Gastroesophageal sphincter (tissue), 4 donors: ENCODE measurements at regions not wholly inside any gene's neighbourhood (a gene's known extent, or its start where the extent isn't known, plus 50 kb on each side); places are given as distances from the start of the nearest gene placed in this dataset.

Experiments used
- ATAC-seq: fragments of 150-250 bp; one replicate; pipeline ENCODE4 v1.9.1; 2016; ENCODE audit warnings: mild to moderate bottlenecking, moderate library complexity
- H3K27ac ChIP-seq, 4 donors: fragments of 200-600 bp; sonication (generic) in 3 of 4; 1 replicate in 3 of 4; 2 replicates in 1 of 4; pipeline ENCODE4 v1.5.1; 2016 to 2019
- H3K27me3 ChIP-seq: fragments of 200-600 bp; sonication (generic); one replicate; pipeline ENCODE4 v1.5.1; 2019
- H3K36me3 ChIP-seq, 2 donors: fragments of 200-600 bp; sonication (generic); one replicate each; pipeline ENCODE4 v1.5.1; 2019; ENCODE audit warnings: control low read depth in 1 of 2
- H3K4me1 ChIP-seq, 3 donors: fragments of 200-600 bp; sonication (generic); 1 replicate in 2 of 3; 2 replicates in 1 of 3; pipeline ENCODE4 v1.5.1; 2016 to 2019; ENCODE audit warnings: control low read depth in 2 of 3
- H3K4me3 ChIP-seq, 2 donors: fragments of 200-600 bp; sonication (generic); one replicate each; pipeline ENCODE4 v1.5.1; 2019; ENCODE audit warnings: mild to moderate bottlenecking in 1 of 2, moderate library complexity in 1 of 2
- H3K9me3 ChIP-seq, 3 donors: fragments of 200-600 bp; sonication (generic); one replicate each; pipeline ENCODE4 v1.5.1; 2017 to 2019; ENCODE audit warnings: control low read depth in 2 of 3
- CTCF ChIP-seq, 4 experiments: fragments of 200-600 bp in 2 of 4; fragments of 450-650 bp in 2 of 4; sonication (generic) in 1 of 4; IDR thresholded peaks; one replicate each; pipeline ENCODE4 v1.5.1; 2017 to 2019; ENCODE audit warnings: antibody characterized with exemption in 4 of 4, mild to moderate bottlenecking in 2 of 4, moderate library complexity in 2 of 4
- EP300 ChIP-seq: sonication (generic); formaldehyde crosslinking; IDR thresholded peaks from one replicate; pipeline ENCODE4 v1.6.1; 2017; ENCODE audit warnings: antibody characterized with exemption, mild to moderate bottlenecking
- POLR2A ChIP-seq, 2 donors: fragments of 450-650 bp; IDR thresholded peaks; one replicate each; pipeline ENCODE4 v1.6.1; 2017; ENCODE audit warnings: antibody characterized with exemption in 2 of 2, mild to moderate bottlenecking in 2 of 2, moderate library complexity in 1 of 2
- POLR2AphosphoS5 ChIP-seq: sonication (generic); formaldehyde crosslinking; IDR thresholded peaks from one replicate; pipeline ENCODE4 v1.6.1; 2017; ENCODE audit warnings: antibody characterized with exemption
- WGBS, 2 donors: methylation state at CpG; one replicate each; pipeline ENCODE4 v1.1.5; 2018; ENCODE audit warnings: low coverage in 1 of 2; 5-methylcytosine and 5-hydroxymethylcytosine counted together

- no peak for TF ChIP-seq EP300
- no peak for TF ChIP-seq POLR2A (IDR thresholded peaks at IDR 0.05)
- no peak for TF ChIP-seq POLR2AphosphoS5
- TF ChIP-seq CTCF (IDR thresholded peaks at IDR 0.05): no peak
- H3K4me3 ChIP-seq: no peak overlapping the region
- no peak overlapping the region for H3K27ac ChIP-seq
- no peaks in the 10 kb centered on the region for H3K9me3 ChIP-seq
- ATAC-seq: no peak
- H3K27me3 ChIP-seq: no peaks in the 10 kb centered on the region
- H3K4me1 ChIP-seq: no peaks in the 10 kb centered on the region
- no peaks in the 10 kb centered on the region for H3K36me3 ChIP-seq
- WGBS, 2 donors: 74 to 88% methylated on average over 3 of the region's 3 CpGs
These were observed 2064.4 kb upstream of the C9orf72 start for GRCh38 chr9:29637471-29638237.

- Histone ChIP-seq H3K4me3 (no peak overlapping the region), H3K27ac (no peak overlapping the region), H3K27me3 (no peaks in the 10 kb centered on the region), H3K4me1 (no peaks in the 10 kb centered on the region), H3K9me3 (no peaks in the 10 kb centered on the region), H3K36me3 (no peaks in the 10 kb centered on the region)
- TF ChIP-seq POLR2AphosphoS5 (no peak), POLR2A (IDR thresholded peaks at IDR 0.05) (no peak)
- 63 to 100% methylated on average over 1 to 2 of the region's 2 CpGs for WGBS, 2 donors
- ATAC-seq: no peak
These were observed 2067.2 kb upstream of the C9orf72 start for GRCh38 chr9:29640507-29640906.

- Histone ChIP-seq H3K4me1 (no peaks in the 10 kb centered on the region), H3K36me3 (no peaks in the 10 kb centered on the region), H3K4me3 (no peak overlapping the region), H3K27me3 (no peaks in the 10 kb centered on the region), H3K27ac (no peak overlapping the region), H3K9me3 (no peaks in the 10 kb centered on the region)
- no peak for ATAC-seq
- no peak for TF ChIP-seq CTCF (IDR thresholded peaks at IDR 0.05)
These were observed 2071.2 kb upstream of the C9orf72 start for GRCh38 chr9:29644514-29644913.

GRCh38 chr9:29647451-29647850, 2074.2 kb upstream of the C9orf72 start:
- H3K4me3 ChIP-seq: no peak overlapping the region
- no peak overlapping the region for H3K27ac ChIP-seq
- no peaks in the 10 kb centered on the region for H3K27me3 ChIP-seq
- no peaks in the 10 kb centered on the region for H3K36me3 ChIP-seq
- TF ChIP-seq POLR2AphosphoS5 (no peak), EP300 (no peak), CTCF (IDR thresholded peaks at IDR 0.05) (no peak), POLR2A (IDR thresholded peaks at IDR 0.05) (no peak)
- H3K9me3 ChIP-seq: no peaks in the 10 kb centered on the region
- no peak for ATAC-seq
- H3K4me1 ChIP-seq: no peaks in the 10 kb centered on the region

- Histone ChIP-seq H3K9me3 (no peaks in the 10 kb centered on the region), H3K36me3 (no peaks in the 10 kb centered on the region), H3K4me3 (no peak overlapping the region), H3K27me3 (no peaks in the 10 kb centered on the region), H3K4me1 (no peaks in the 10 kb centered on the region), H3K27ac (no peak overlapping the region)
- no peak for TF ChIP-seq CTCF (IDR thresholded peaks at IDR 0.05)
- TF ChIP-seq EP300: no peak
- no peak for TF ChIP-seq POLR2A (IDR thresholded peaks at IDR 0.05)
- TF ChIP-seq POLR2AphosphoS5: no peak
- no peak for ATAC-seq
These were observed 2074.9 kb upstream of the C9orf72 start for GRCh38 chr9:29648132-29648531.
